OCI-LY3 (cell line): ENCODE measurements at regions not wholly inside any gene's neighbourhood (a gene's known extent, or its start where the extent isn't known, plus 50 kb on each side); places are given as distances from the start of the nearest gene placed in this dataset.

Experiments used
- H2AFZ ChIP-seq: fragments of 200-600, 300-600 bp; shearing (Covaris generic); 2 replicates; pipeline ENCODE4 v1.6.0; 2014; ENCODE audit warnings: antibody characterized with exemption, low read depth, low read length
- H3K27ac ChIP-seq: fragments of 200-600, 300-600 bp; sonication (generic); 2 replicates; pipeline ENCODE4 v1.5.1; 2014; ENCODE audit warnings: mild to moderate bottlenecking, low read length, moderate library complexity, mixed read lengths
- H3K27me3 ChIP-seq: fragments of 200-600, 300-600 bp; sonication (generic); 2 replicates; pipeline ENCODE4 v1.6.1; 2014; ENCODE audit warnings: low read depth, low read length, mixed read lengths
- H3K36me3 ChIP-seq: fragments of 200-600, 300-600 bp; sonication (generic); replicated peaks from 2 replicates; pipeline ENCODE3; 2014; ENCODE audit warnings: low read depth, low read length, mixed read lengths
- H3K4me1 ChIP-seq: fragments of 300-600, 200-600 bp; sonication (generic); 2 replicates; pipeline ENCODE4 v1.6.1; 2014; ENCODE audit warnings: low read length, mixed read lengths
- H3K4me2 ChIP-seq: fragments of 200-600, 300-600 bp; sonication (generic); 2 replicates; pipeline ENCODE4 v1.6.1; 2014; ENCODE audit warnings: low read length, mixed read lengths
- H3K4me3 ChIP-seq: fragments of 300-600, 200-600 bp; sonication (generic); 2 replicates; pipeline ENCODE4 v1.5.1; 2014; ENCODE audit warnings: antibody characterized with exemption, mild to moderate bottlenecking, low read length, moderate library complexity
- H3K79me2 ChIP-seq: fragments of 300-600, 200-600 bp; shearing (Covaris generic); 2 replicates; pipeline ENCODE4 v1.6.1; 2014; ENCODE audit warnings: mild to moderate bottlenecking, low read length, mixed read lengths
- H3K9ac ChIP-seq: fragments of 300-600, 200-600 bp; shearing (Covaris generic); 2 replicates; pipeline ENCODE4 v1.6.0; 2014; ENCODE audit warnings: mild to moderate bottlenecking, low read length, moderate library complexity
- H3K9me3 ChIP-seq: fragments of 200-600, 300-600 bp; shearing (Covaris generic); 2 replicates; pipeline ENCODE4 v1.6.1; 2014; ENCODE audit warnings: low read length, mixed read lengths; ENCODE audit not compliant: insufficient read depth
- H4K20me1 ChIP-seq: fragments of 200-600, 300-600 bp; sonication (generic); 2 replicates; pipeline ENCODE4 v1.6.1; 2016; ENCODE audit warnings: low read length, mixed read lengths; ENCODE audit not compliant: insufficient read depth
- EZH2phosphoT487 ChIP-seq: fragments of 200-600 bp; shearing (Covaris generic); IDR thresholded peaks from 2 replicates; pipeline ENCODE4 v1.6.1; 2018; ENCODE audit warnings: antibody characterized with exemption, mixed run types, low read depth
- TF ChIP-seq, protein P1 (sequence below): fragments of 200-600, 300-600 bp; sonication (generic); IDR thresholded peaks from 2 replicates; pipeline ENCODE4 v1.5.1; 2014; ENCODE audit warnings: antibody characterized with exemption, low read length, low read depth

DNA sequence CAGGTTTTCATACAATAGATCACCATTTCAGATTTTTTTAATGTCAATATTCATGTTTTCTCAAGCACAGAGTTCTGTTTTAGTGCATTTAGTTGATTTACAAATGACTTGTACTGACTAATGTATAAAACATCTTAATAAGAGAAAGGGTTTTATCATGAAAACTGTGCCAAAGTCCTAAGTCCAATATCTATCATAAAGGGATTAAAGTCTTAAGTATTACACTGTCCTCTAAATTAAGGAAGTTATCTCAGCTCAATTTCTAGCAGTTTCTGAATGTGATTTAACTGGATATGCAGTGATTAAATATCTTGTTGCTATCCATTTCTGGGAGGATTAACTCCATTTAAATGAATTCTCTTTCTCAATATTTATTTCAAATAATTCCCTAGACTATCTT, 381.1 kb upstream of the CNTN4 start:
- no peak for TF ChIP-seq EZH2phosphoT487
- TF ChIP-seq, protein P1, sequence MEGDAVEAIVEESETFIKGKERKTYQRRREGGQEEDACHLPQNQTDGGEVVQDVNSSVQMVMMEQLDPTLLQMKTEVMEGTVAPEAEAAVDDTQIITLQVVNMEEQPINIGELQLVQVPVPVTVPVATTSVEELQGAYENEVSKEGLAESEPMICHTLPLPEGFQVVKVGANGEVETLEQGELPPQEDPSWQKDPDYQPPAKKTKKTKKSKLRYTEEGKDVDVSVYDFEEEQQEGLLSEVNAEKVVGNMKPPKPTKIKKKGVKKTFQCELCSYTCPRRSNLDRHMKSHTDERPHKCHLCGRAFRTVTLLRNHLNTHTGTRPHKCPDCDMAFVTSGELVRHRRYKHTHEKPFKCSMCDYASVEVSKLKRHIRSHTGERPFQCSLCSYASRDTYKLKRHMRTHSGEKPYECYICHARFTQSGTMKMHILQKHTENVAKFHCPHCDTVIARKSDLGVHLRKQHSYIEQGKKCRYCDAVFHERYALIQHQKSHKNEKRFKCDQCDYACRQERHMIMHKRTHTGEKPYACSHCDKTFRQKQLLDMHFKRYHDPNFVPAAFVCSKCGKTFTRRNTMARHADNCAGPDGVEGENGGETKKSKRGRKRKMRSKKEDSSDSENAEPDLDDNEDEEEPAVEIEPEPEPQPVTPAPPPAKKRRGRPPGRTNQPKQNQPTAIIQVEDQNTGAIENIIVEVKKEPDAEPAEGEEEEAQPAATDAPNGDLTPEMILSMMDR: no peak
- H3K9me3 ChIP-seq: peaks cover 3% of the 10 kb centered on the region; the same call in 1 of the 2 replicates
- no peak overlapping the region for H2AFZ ChIP-seq

DNA sequence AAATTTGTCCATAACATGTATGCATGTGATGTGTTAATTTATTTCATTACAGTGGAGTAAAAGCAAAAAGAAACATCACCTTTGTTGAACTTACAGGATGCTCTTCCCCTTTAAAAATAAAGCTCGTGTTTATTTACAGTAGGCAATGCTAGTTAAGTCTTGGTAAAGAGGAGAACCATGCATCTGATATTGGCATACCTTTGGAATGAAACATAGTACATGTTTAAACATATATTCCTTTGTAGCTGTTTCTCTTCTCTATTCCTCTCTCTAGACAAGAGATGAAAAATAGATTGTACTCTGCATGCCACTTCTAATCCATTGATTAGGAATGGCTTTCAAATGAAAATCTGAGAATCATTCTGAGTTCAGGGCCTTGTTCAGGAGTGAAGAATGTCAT, 374.9 kb upstream of the CNTN4 start:
- Histone ChIP-seq H3K4me1 (no peaks in the 10 kb centered on the region), H3K4me3 (no peak overlapping the region), H3K27me3 (no peaks in the 10 kb centered on the region), H3K79me2 (no peaks in the 10 kb centered on the region), H3K4me2 (no peak overlapping the region), H3K36me3 (no peaks in the 10 kb centered on the region), H3K9ac (no peak overlapping the region), H2AFZ (no peak overlapping the region), H3K27ac (no peak overlapping the region), H3K9me3 (no peaks in the 10 kb centered on the region), H4K20me1 (no peaks in the 10 kb centered on the region)
- TF ChIP-seq EZH2phosphoT487: no peak
- TF ChIP-seq, protein P1: no peak

More for the DNA sequence above, 381.1 kb upstream of the CNTN4 start:
- H3K4me2 ChIP-seq: no peak overlapping the region
- H3K9ac ChIP-seq: no peak overlapping the region
- H3K27me3 ChIP-seq: no peaks in the 10 kb centered on the region
- H3K4me3 ChIP-seq: no peak overlapping the region
- no peak overlapping the region for H3K27ac ChIP-seq
- peaks cover 11% of the 10 kb centered on the region for H3K4me1 ChIP-seq
- no peaks in the 10 kb centered on the region for H4K20me1 ChIP-seq
- H3K79me2 ChIP-seq: no peaks in the 10 kb centered on the region
- H3K36me3 ChIP-seq: peaks cover 2% of the 10 kb centered on the region

DNA sequence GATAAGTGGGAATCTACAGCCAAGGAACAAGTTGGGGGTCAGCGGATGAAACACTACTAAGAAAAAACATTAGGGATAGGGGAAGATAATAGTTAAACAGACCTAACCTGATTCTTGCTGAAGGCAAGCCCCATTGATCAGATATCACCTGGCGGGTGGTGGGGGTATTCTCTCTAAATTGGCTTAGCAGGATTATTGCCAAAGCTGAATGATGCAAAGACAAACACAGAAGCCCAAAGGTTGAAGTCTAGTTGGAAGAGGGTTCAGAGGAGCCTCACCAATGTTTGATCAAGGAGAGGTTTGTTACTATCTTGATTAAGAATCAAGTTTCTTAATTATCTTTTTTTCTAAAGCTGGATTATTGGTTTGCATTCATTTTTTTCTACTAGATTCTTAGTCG, 371.9 kb upstream of the CNTN4 start:
- H3K79me2 ChIP-seq: no peaks in the 10 kb centered on the region
- no peaks in the 10 kb centered on the region for H4K20me1 ChIP-seq
- no peaks in the 10 kb centered on the region for H3K36me3 ChIP-seq
- no peak overlapping the region for H2AFZ ChIP-seq
- no peak overlapping the region for H3K27ac ChIP-seq
- H3K9ac ChIP-seq: no peak overlapping the region
- no peaks in the 10 kb centered on the region for H3K4me1 ChIP-seq
- no peak overlapping the region for H3K4me3 ChIP-seq
- no peaks in the 10 kb centered on the region for H3K9me3 ChIP-seq
- no peaks in the 10 kb centered on the region for H3K27me3 ChIP-seq
- TF ChIP-seq, protein P1: no peak
- no peak for TF ChIP-seq EZH2phosphoT487
- no peak overlapping the region for H3K4me2 ChIP-seq

DNA sequence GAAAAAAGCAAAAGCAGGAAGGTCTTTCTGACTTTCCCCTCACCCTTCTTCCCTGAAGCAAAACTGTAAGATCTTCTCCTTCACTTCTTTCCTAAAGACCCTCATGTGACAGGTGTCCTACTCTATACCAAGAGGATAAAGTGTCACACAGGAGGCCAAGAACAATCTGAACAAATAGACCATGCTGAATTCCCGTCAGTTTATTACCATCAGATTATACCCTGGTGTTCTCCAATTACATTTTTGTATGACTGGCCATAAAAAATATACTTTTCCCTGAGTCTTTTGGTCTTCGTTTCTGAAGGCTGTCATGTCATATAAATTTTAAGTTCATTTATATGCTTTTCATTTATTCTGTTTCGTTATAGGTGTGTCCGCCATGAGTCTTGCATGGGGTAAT, 371.4 kb upstream of the CNTN4 start:
- no peaks in the 10 kb centered on the region for H3K27me3 ChIP-seq
- no peaks in the 10 kb centered on the region for H4K20me1 ChIP-seq
- no peaks in the 10 kb centered on the region for H3K9me3 ChIP-seq
- no peak overlapping the region for H3K9ac ChIP-seq
- no peak overlapping the region for H3K27ac ChIP-seq
- H3K4me2 ChIP-seq: no peak overlapping the region
- no peaks in the 10 kb centered on the region for H3K4me1 ChIP-seq
- H3K4me3 ChIP-seq: no peak overlapping the region
- H2AFZ ChIP-seq: no peak overlapping the region
- H3K36me3 ChIP-seq: no peaks in the 10 kb centered on the region
- H3K79me2 ChIP-seq: no peaks in the 10 kb centered on the region
- TF ChIP-seq EZH2phosphoT487: no peak
- TF ChIP-seq, protein P1: no peak
